ENCODE measurements at regions not wholly inside any gene's neighbourhood (a gene's known extent, or its start where the extent isn't known, plus 50 kb on each side); places are given as distances from the start of the nearest gene placed in this dataset.

GRCh38 chr5:105885266-105885665, 1785.5 kb downstream of the EFNA5 start:
- no peak overlapping the region for H3K4me3 ChIP-seq
- no peak for TF ChIP-seq CTCF (IDR thresholded peaks at IDR 0.05 in 4 of 5, conservative IDR thresholded peaks at IDR 0.05 in 1 of 5)
- no peak overlapping the region for H3K27ac ChIP-seq
- ATAC-seq, result no peak
- H3K36me3 ChIP-seq, result no peaks in the 10 kb centered on the region
- intact Hi-C loops (cut with DNase I; ENCODE audit: low total_unique reads) (no loop called here), in situ Hi-C loops (cut with MboI; ENCODE audit: low sequenced_read_pairs in 4 of 4) (no loop called here)
- DNase-seq, result no peak
- no peaks in the 10 kb centered on the region for H3K27me3 ChIP-seq
- H3K9me3 ChIP-seq, result no peaks in the 10 kb centered on the region
- no peaks in the 10 kb centered on the region for H3K4me1 ChIP-seq

GRCh38 chr5:105882956-105883481, 1787.7 kb downstream of the EFNA5 start:
- Histone ChIP-seq H3K4me3 (no peak overlapping the region), H3K36me3 (no peaks in the 10 kb centered on the region), H3K27ac (no peak overlapping the region), H3K9me3 (no peaks in the 10 kb centered on the region), H3K27me3 (no peaks in the 10 kb centered on the region), H3K4me1 (no peaks in the 10 kb centered on the region)
- ATAC-seq, result no peak
- in situ Hi-C loops (cut with MboI; ENCODE audit: low sequenced_read_pairs in 4 of 4) (no loop called here), intact Hi-C loops (cut with DNase I; ENCODE audit: low total_unique reads) (no loop called here)
- DNase-seq, result no peak
- TF ChIP-seq CTCF (IDR thresholded peaks at IDR 0.05 in 4 of 5, conservative IDR thresholded peaks at IDR 0.05 in 1 of 5) (no peak), POLR2A (IDR thresholded peaks at IDR 0.05) (no peak)

GRCh38 chr5:105878402-105878801, 1792.3 kb downstream of the EFNA5 start:
- no peak for TF ChIP-seq POLR2A (IDR thresholded peaks at IDR 0.05)
- TF ChIP-seq CTCF (IDR thresholded peaks at IDR 0.05 in 4 of 5, conservative IDR thresholded peaks at IDR 0.05 in 1 of 5), result no peak
- ATAC-seq (no peak), DNase-seq (no peak)
- no peaks in the 10 kb centered on the region for H3K4me1 ChIP-seq
- H3K27me3 ChIP-seq, result no peaks in the 10 kb centered on the region
- in situ Hi-C loops (cut with MboI; ENCODE audit: low sequenced_read_pairs in 4 of 4), result no loop called here
- no peak overlapping the region for H3K27ac ChIP-seq
- intact Hi-C loops (cut with DNase I; ENCODE audit: low total_unique reads), result no loop called here
- H3K9me3 ChIP-seq, result no peaks in the 10 kb centered on the region
- no peak overlapping the region for H3K4me3 ChIP-seq
- H3K36me3 ChIP-seq, result no peaks in the 10 kb centered on the region

- in situ Hi-C loops (cut with MboI; ENCODE audit: low sequenced_read_pairs in 4 of 4), result no loop called here
- no peak for TF ChIP-seq CTCF (IDR thresholded peaks at IDR 0.05 in 4 of 5, conservative IDR thresholded peaks at IDR 0.05 in 1 of 5)
- no peak for TF ChIP-seq POLR2A (IDR thresholded peaks at IDR 0.05)
- DNase-seq, result no peak
- intact Hi-C loops (cut with DNase I; ENCODE audit: low total_unique reads), result no loop called here
- Histone ChIP-seq H3K27me3 (no peaks in the 10 kb centered on the region), H3K27ac (no peak overlapping the region), H3K9me3 (no peaks in the 10 kb centered on the region), H3K4me1 (no peaks in the 10 kb centered on the region), H3K4me3 (no peak overlapping the region), H3K36me3 (no peaks in the 10 kb centered on the region)
- no peak for ATAC-seq
Measured at GRCh38 chr5:105877592-105877991, 1793.1 kb downstream of the EFNA5 start.

GRCh38 chr5:105874316-105874715, 1796.4 kb downstream of the EFNA5 start:
- DNase-seq (no peak), ATAC-seq (no peak)
- intact Hi-C loops (cut with DNase I; ENCODE audit: low total_unique reads), result no loop called here
- Histone ChIP-seq H3K9me3 (no peaks in the 10 kb centered on the region), H3K27me3 (no peaks in the 10 kb centered on the region), H3K4me3 (no peak overlapping the region), H3K4me1 (no peaks in the 10 kb centered on the region), H3K27ac (no peak overlapping the region), H3K36me3 (no peaks in the 10 kb centered on the region)
- no peak for TF ChIP-seq POLR2A (IDR thresholded peaks at IDR 0.05)
- no peak for TF ChIP-seq CTCF (IDR thresholded peaks at IDR 0.05 in 4 of 5, conservative IDR thresholded peaks at IDR 0.05 in 1 of 5)
- in situ Hi-C loops (cut with MboI; ENCODE audit: low sequenced_read_pairs in 4 of 4), result no loop called here
